GM21367 (cell line): ENCODE measurements at regions not wholly inside any gene's neighbourhood (a gene's known extent, or its start where the extent isn't known, plus 50 kb on each side); places are given as distances from the start of the nearest gene placed in this dataset.

Source experiments
- ATAC-seq: cut with Tn5 transposase; IDR thresholded peaks from one replicate; pipeline ENCODE4 v1.9.1; 2021; ENCODE audit not compliant: unreplicated experiment

DNA sequence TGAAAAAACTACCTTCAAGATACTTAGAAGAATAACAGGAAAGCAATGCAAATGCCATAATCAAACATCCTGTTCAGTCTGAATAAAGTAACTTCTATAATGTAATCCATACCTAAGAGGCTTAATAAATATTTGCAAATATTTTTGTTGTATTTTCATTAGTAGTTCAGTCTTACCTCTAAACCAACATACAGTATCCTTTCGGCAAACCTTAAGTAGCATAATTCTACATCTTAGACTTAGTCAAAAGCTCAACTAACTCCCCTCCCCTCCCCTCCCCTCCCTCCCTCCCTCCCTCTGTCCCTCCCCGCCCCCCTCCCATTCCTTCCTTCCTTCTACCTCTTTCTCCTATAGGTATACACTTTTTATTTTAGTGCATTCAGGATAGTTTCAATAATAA lies 1373.2 kb downstream of the SUCLG1 start:
- ATAC-seq, result no peak

GRCh38 chr2:83081826-83082690 lies 1377.0 kb downstream of the SUCLG1 start:
- no peak for ATAC-seq

DNA sequence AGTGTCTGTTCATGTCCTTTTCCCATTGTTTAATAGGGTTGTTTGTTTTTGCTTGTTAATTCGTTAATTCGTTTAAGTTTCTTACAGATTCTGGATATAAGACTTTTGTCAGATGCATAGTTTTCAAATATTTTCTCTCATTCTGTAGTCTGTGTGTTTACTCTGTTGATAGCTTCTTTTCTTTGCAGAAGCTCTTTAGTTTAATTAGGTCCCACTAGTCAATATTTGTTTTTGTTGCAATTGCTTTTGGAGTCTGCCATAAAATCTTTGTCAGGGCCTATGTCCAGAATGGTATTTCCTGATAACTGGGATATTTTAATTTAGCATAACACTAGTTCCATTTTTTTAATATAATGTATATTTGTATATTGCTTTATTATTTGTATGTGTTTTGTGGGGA lies 1380.1 kb downstream of the SUCLG1 start:
- ATAC-seq, result no peak

- no peak for ATAC-seq
Observed at GRCh38 chr2:83072767-83073166, 1386.3 kb downstream of the SUCLG1 start.

DNA sequence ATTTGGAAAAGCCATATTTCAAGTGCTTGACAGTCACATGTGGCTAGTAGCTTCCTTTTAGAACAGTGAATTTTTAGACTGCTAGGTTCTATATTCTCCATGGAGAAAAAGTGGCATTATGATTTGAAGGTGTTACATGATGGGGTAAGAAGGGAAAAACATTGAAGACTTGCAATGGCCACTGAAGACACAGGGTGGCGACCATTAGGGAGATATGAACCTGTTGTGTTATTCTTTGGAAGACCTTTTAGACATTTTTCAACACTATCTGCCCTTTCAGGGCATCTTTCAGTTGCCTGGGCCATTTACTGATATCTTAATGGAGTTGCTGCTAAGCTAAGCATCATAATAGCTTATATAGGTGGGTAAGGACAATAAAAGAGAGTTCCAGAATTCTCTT lies 1387.2 kb downstream of the SUCLG1 start:
- no peak for ATAC-seq

DNA sequence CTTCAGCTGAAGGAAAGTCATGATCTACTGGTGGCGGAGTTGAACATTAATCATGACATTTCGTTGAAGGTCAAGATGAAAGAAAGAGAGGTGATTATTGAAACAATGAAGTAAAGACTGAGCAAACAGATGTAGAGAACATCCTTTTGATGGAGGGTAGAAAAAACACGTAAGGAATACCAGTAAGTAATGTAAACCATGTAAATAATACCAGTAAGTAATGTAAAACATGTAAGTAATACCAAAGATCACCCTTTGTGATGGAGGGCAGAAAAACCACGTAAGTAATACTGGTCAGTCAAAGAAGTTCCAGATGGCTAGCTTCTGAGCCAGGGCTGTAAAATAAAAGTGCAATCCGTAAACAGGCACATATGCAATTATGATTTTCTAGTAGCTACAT lies 1387.7 kb downstream of the SUCLG1 start:
- ATAC-seq, result no peak

GRCh38 chr2:83069724-83070123 lies 1389.4 kb downstream of the SUCLG1 start:
- ATAC-seq, result no peak

- no peak for ATAC-seq
Observed at GRCh38 chr2:83068714-83069113, 1390.4 kb downstream of the SUCLG1 start.

GRCh38 chr2:83067947-83068346 lies 1391.1 kb downstream of the SUCLG1 start:
- ATAC-seq, result no peak

GRCh38 chr2:83063933-83064332 lies 1395.1 kb downstream of the SUCLG1 start:
- ATAC-seq, result no peak

- no peak for ATAC-seq
Observed at GRCh38 chr2:83063511-83063910, 1395.6 kb downstream of the SUCLG1 start.

GRCh38 chr2:83058683-83059082 lies 1400.4 kb downstream of the SUCLG1 start:
- no peak for ATAC-seq

- no peak for ATAC-seq
Observed at GRCh38 chr2:83055376-83056010, 1403.6 kb downstream of the SUCLG1 start.

DNA sequence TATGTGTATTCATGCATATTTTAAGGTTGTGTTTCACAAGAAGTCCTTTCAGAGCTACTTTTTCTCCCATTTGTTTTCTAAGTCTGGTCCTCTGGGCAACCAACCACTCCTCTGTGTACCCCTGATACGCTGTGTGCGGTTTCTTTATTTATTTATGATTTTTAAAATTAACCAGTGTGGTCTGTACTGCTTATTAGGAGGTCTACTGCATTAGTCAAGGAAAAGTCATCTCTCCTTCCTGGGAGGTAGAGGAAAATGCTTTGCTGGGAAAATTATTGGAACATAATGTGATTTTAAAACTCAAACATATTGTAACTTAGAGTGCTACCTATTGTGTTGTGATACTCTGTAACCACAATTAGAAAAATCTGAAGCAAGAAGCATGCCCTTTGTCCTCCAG lies 1404.3 kb downstream of the SUCLG1 start:
- ATAC-seq, result no peak

GRCh38 chr2:83051538-83052170 lies 1407.4 kb downstream of the SUCLG1 start:
- ATAC-seq, result no peak

DNA sequence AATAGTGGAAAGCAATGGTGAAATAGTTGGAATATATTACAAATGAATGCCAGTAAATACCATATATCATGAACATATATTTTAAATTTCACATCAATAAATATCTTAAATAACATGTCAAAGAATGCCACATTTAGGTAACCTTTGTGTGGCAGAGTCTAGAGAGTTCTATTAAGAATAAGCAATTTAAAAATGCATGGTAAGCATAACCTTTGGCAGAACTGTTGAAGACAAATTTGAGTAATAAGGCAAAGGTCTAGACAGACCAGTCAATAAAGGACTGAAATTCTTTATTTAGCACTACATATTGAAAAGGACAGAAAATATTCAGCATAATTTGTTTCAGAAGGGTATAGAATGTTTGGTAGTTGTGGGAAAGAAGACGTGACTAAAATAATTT lies 1417.0 kb downstream of the SUCLG1 start:
- ATAC-seq, result no peak

GRCh38 chr2:83022631-83023210 lies 1436.4 kb downstream of the SUCLG1 start:
- ATAC-seq, result no peak

DNA sequence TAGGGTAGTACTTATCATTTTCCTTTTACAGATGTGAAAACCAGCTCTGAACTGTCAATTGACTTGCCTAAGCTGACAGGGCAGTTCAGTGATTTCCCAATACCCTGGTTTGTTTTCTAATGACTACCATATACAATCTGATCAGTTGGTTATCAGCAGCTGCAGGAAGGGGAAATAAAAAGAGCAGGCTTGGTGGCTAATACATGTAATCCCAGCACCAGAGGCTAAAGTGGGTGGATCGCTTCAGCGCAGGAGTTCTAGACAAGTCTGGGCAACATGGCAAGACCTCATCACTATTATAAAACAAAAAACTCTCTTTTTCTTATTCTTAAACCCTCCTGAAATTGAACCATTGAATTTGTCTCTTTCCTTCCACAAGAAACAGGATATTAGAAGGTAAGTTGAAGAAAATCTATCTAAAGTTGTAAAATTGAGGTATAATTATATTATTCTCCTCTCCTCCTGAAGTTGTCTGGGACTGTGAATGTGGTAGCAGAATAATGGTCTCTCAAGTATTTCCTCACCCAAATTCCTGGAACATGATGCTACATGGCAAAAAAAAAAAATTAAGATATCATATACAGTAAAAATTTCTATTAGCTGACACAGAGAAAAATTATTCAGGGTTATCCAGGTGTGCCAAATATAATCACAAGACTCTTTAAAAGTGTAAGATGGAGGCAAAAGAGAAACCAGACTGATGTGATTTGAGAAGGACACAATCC lies 1441.6 kb downstream of the SUCLG1 start:
- ATAC-seq, result no peak

DNA sequence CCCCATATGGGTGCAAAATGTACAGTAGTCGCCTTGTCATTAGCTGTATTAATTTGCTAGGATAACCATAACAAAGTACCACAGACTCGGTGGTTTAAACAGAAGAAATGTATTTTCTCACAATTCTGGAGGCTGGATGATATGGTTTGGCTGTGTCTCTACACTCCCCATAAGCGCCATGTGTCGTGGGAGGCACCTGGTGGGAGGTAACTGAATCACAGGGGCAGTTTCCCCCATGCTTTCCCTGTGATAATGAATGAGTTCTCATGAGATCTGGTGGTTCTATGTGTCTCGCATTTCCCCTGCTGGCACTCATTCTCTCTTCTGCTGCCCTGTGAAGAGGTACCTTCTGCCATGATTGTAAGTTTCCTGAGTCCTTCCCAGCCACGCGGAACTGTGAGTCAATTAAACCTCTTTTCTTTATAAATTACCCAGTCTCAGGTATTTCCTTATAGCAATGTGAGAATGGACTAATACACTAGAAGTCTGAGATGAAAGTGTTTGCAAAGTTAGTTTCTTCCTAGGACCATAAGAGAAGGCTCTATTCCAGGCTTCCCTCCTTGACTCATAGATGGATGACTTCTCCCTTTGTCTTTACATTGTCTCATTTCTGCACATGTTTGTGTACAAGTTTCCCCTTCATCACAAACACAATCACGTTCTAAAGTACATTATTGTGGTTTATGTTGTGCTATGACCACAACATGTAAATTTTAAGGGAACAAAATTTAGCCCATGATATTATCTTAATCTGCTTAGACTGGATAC lies 1442.6 kb downstream of the SUCLG1 start:
- ATAC-seq, result no peak

GRCh38 chr2:83015900-83016299 lies 1443.2 kb downstream of the SUCLG1 start:
- no peak for ATAC-seq
